HS-5 (cell line): ENCODE measurements at regions not wholly inside any gene's neighbourhood (a gene's known extent, or its start where the extent isn't known, plus 50 kb on each side); places are given as distances from the start of the nearest gene placed in this dataset.

Experiments used
- DNase-seq: peaks from one replicate; pipeline ENCODE4 v3.0.0-alpha.2; 2012; ENCODE audit warnings: low read depth

DNA sequence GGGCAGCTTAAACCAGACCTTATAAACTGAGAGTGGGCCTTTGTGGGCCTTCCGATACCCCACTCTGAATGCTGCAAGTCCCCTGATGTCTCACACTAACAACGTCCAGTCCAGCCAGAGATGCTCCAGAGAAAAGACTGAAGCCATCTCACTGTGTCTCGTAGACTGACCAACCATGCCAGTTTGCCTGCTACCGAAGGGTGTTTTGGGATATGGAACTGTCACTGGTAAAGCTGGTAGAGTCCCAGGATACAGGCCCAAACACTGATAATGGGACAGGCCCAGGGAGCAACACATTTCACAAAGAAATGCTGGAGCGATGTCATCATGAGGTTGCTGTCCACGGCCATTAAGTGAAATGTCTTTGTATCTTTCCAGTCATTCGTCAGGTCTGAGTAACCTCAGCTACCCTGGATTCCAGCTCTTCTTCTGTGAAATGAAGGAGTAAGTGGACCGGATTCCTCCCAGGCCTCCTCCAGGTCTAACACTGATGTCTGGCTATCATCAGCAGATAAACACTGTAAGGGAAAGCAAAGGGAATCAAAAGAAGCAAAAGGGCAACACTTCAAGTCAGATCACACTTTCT is 81.6 kb downstream of the SLC5A7 start:
- no peak for DNase-seq

DNA sequence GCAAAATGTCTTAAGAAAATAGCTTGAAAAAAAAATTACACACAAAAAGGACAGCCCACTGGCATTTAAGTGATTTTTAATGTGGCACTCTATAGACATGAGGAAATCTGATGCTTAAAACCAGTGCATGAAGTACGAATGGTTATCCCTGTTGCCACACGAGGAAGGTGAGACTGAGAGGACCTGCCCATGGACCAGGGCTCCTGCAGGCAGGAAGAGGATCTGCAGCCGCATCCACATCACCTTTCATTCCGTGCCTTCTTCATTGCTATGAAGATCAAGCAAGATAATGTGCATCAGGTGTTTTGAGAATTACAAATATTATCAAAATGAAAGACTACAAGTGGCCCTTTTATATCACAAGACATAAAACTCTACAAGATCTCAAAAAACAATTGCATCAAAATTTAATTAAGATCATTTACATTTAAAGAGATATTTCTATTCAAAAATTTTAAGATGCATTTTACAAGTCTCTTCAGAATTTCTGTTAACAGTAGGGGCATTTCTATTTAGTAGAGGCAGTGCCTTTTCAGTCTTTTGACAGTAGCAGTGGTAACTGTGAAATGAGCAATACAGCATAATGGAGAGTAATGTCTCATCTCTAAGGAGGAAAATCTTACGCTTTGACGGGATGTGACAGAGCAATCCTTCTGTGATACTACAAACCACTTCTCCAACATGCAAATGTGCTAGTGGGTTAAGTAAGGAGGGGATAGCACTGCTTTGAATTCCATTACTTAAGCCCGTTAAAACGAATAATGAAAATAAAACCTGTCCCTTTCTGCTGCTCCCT is 83.4 kb downstream of the SLC5A7 start:
- DNase-seq: no peak

GRCh38 chr2:108073415-108074072 is 87.2 kb downstream of the SLC5A7 start:
- DNase-seq: no peak

GRCh38 chr2:108074150-108074549 is 87.8 kb downstream of the SLC5A7 start:
- DNase-seq: no peak

DNA sequence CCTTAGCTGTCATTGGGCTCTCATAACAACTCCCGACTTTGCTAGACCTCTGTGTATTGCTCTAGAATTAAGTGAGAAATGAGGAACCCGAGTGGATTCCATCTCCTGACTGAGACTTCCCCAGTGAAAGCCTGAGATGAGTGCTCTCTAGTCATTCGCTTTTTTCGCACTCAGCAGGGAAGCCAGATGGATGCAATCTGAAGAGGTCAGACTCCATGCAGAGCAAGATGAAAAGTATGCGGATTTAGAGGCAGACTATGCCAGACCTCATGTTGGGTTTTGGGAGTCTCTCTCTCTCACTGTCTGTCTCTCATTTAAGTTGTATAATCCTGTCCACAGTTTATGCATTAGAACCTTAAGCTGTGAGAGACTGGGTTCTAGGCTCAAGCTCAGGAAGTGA is 88.6 kb downstream of the SLC5A7 start:
- DNase-seq: no peak

GRCh38 chr2:108076527-108076926 is 90.2 kb downstream of the SLC5A7 start:
- no peak for DNase-seq

- DNase-seq: no peak
Measured at GRCh38 chr2:108079736-108080135, 93.4 kb downstream of the SLC5A7 start.

DNA sequence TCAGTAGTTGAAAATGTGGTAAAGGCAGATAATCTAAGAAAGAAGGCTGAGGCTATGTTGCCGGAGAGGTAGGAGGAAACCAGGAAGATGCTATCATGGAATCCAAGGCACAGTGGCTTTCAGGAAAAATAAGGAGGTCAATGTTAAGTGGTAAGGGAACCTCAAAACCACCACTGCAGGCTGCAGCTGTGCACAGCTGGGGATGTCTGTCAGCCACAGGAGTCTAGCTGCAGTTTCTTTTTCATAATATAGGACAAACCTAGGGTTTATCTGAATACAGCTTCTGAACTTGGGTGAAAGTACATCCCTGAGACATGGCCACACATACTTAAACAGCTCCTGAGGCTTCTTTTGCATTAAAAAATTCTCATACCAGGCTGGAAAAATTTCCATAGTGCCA is 93.9 kb downstream of the SLC5A7 start:
- DNase-seq: no peak

- DNase-seq: no peak
Measured at GRCh38 chr2:108082978-108083377, 96.7 kb downstream of the SLC5A7 start.

GRCh38 chr2:108084311-108084710 is 98.0 kb downstream of the SLC5A7 start:
- DNase-seq: no peak

- no peak for DNase-seq
Measured at GRCh38 chr2:108092886-108093285, 106.6 kb downstream of the SLC5A7 start.

- no peak for DNase-seq
Measured at GRCh38 chr2:108101481-108101880, 115.2 kb downstream of the SLC5A7 start.

DNA sequence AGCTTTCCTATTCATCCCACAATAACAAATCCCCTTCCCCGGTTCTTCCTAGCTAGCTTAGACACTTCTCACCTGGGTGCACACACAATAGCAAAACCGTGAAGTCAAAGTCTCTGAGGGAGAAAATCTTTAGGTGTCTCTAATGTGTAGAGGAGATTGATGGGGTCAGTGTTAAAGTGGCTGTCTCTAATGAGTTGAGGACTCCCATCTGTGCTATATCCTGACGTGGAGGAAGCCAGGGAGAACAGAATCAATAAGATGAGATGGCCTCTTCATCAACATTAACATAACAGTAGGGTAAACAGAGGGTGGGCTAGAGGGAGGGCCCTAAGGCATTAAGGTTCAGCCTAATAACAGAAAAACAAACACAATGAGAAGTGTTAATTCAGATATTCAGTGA is 120.4 kb downstream of the SLC5A7 start:
- no peak for DNase-seq

- DNase-seq: no peak
Measured at GRCh38 chr2:108111936-108112335, 125.6 kb downstream of the SLC5A7 start.

DNA sequence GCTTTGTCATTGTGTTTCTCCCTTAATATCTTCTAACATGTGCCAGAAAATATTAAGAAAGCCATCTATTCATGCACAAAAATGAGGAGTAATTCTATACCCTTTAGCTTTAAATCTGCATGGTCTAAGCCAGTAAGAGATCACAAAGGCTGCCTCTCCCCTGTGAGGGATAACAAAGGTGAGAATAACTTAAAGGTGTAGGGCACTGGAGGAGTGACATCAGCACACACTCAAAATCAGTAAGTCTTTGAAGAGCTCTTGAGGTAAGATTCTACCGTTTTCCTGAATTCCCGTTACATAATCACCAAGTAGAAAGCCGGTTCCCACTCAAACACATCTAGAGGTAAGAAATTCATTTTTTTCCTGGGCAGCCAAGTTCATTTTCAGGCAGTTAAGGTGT is 123.9 kb upstream of the SULT1C3 start:
- DNase-seq: no peak

DNA sequence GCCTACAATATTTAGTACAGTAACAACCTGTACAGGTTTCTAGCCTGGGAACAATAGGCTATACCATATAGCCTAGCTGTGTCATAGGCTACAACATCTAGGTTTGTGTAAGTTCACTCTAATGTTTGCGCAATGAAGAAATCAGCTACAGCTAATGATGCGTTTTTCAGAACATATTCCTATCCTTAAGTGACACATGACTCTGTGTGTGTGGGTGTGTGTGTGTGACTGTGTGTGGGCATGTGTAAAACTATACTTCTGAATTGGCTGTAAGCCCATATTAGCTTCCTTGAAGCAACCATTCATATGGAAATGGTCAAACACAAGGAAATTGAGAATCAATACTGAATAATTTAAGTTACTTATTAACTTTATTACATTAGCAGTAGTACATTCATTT is 120.8 kb upstream of the SULT1C3 start:
- DNase-seq: no peak

- no peak for DNase-seq
Measured at GRCh38 chr2:108119492-108119891, 120.3 kb upstream of the SULT1C3 start.

- DNase-seq: no peak
Measured at GRCh38 chr2:108124736-108125495, 114.9 kb upstream of the SULT1C3 start.

DNA sequence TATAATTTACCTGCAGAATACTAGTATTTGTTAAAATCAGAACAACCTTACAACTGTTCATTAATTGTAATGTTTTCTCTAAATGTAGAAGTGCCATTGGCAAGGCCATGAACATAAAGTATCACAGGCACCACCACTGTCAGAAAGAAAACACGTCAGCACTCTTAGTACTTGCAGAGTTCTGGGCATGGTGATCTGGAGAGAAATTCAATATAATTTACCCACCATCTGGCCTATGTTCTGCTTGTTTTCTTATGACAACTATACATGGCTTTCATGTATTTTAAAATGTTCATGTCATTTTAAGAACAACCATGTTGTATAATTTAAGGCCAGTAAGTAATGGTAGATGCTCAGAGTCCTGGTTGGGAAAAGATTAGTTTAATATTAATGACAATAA is 114.2 kb upstream of the SULT1C3 start:
- DNase-seq: no peak

DNA sequence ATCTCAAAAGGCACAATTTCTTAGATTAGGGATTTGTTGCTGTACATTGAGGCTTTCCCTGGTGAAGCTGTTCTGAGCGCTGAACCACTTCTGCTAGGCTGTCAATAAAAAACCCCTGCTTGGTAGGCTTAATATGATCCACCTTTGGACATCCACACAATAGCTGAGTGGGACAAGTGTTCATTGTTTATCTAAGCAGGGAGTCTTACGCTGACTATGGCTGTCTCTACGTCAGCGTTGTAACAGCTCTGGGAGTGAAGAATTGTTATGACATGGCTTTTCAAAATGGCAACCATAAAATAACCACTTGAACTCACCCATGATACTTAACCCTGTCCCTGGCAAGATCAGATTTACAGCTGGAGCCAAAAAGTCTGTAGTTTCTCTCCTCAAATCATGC is 111.5 kb upstream of the SULT1C3 start:
- DNase-seq: no peak

DNA sequence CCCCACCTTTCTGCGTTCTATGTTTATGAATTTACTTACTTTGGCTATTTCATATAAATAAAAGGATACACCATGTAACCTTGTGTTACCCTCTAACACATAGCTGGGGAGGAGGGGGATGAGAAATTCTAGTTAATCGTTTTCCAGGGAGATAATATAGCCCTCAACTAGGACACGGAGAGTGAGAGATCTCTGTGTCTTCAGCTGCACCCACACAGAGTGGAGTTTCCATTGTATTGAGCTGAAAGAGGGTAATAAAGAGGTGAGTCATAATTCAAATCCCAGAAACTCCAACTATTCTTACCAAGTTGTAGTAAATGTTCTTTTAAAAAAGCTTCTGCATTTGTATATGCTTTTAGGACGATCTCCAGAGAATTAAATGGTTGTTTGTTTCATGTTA is 110.1 kb upstream of the SULT1C3 start:
- DNase-seq: no peak

GRCh38 chr2:108133457-108133856 is 106.3 kb upstream of the SULT1C3 start:
- no peak for DNase-seq

DNA sequence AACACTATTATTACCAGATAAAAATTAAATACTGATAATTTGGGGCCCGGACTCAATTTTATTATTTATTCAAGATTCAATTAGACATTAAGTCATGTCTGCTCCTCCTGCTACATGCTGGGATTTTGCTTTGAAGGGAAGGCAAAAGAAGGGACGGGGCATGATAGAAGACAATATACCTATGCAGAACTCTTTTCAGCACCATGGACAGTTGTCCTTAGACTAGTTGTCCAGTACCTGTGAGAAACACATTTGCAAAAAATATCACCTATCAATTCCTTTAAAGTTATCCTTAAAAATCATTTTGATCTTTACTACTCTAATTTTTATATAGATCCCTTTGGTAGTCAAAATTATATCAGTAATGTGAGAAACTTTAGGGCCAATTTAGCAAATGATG is 100.2 kb upstream of the SULT1C3 start:
- DNase-seq: no peak
